HL-60 (cell line): ENCODE measurements at regions not wholly inside any gene's neighbourhood (a gene's known extent, or its start where the extent isn't known, plus 50 kb on each side); places are given as distances from the start of the nearest gene placed in this dataset.
"Not testable (repeated sequence)": the region's sequence is repeated elsewhere in the genome, so short reads cannot be mapped to it uniquely, and the experiment has no call there.

Experiments used
- DNase-seq, 2 experiments: peaks; one replicate each; pipeline ENCODE4 v3.0.0-alpha.2; 2010 to 2020; ENCODE audit warnings: low read depth in 1 of 2, low spot score in 1 of 2
- H3K27ac ChIP-seq: fragments of 250-450 bp; sonication (Bioruptor Pico); replicated peaks from 2 replicates; pipeline ENCODE4 v1.5.1; 2020; ENCODE audit warnings: mild to moderate bottlenecking, moderate library complexity
- H3K27me3 ChIP-seq: fragments of 250-450 bp; sonication (Bioruptor Pico); 2 replicates; pipeline ENCODE4 v1.5.1; 2021; ENCODE audit warnings: mild to moderate bottlenecking, moderate library complexity; ENCODE audit not compliant: insufficient read depth, poor library complexity, severe bottlenecking
- H3K4me3 ChIP-seq: replicated peaks from 2 replicates; pipeline ENCODE4 v1.5.1; 2011; ENCODE audit warnings: mild to moderate bottlenecking, control low read depth, low read length; ENCODE audit not compliant: insufficient read depth

GRCh38 chr4:4004702-4005101, 222.0 kb downstream of the OTOP1 start:
- not testable (repeated sequence) for H3K4me3 ChIP-seq, DNase-seq, H3K27me3 ChIP-seq, H3K27ac ChIP-seq

- not testable (repeated sequence) for H3K27ac ChIP-seq, H3K27me3 ChIP-seq, DNase-seq, H3K4me3 ChIP-seq
Measured at GRCh38 chr4:4006356-4006755, 220.4 kb downstream of the OTOP1 start.

- not testable (repeated sequence) for DNase-seq
Measured at GRCh38 chr4:4019071-4019470, 207.7 kb downstream of the OTOP1 start.

GRCh38 chr4:4021161-4021560, 205.6 kb downstream of the OTOP1 start:
- H3K4me3 ChIP-seq, H3K27ac ChIP-seq, H3K27me3 ChIP-seq, DNase-seq: not testable (repeated sequence)

More at GRCh38 chr4:4019071-4019470, 207.7 kb downstream of the OTOP1 start:
- not testable (repeated sequence) for H3K27me3 ChIP-seq, H3K4me3 ChIP-seq, H3K27ac ChIP-seq

GRCh38 chr4:4026708-4027107, 200.0 kb downstream of the OTOP1 start:
- not testable (repeated sequence) for H3K27me3 ChIP-seq, H3K4me3 ChIP-seq, H3K27ac ChIP-seq, DNase-seq

- DNase-seq, H3K27ac ChIP-seq, H3K4me3 ChIP-seq, H3K27me3 ChIP-seq: not testable (repeated sequence)
Measured at GRCh38 chr4:4028752-4029151, 198.0 kb downstream of the OTOP1 start.

- H3K27ac ChIP-seq, DNase-seq, H3K27me3 ChIP-seq, H3K4me3 ChIP-seq: not testable (repeated sequence)
Measured at GRCh38 chr4:4030509-4030908, 196.2 kb downstream of the OTOP1 start.

GRCh38 chr4:4031446-4032135, 195.1 kb downstream of the OTOP1 start:
- H3K27ac ChIP-seq, H3K4me3 ChIP-seq, H3K27me3 ChIP-seq, DNase-seq: not testable (repeated sequence)

GRCh38 chr4:4032364-4032763, 194.4 kb downstream of the OTOP1 start:
- H3K27ac ChIP-seq, DNase-seq, H3K4me3 ChIP-seq, H3K27me3 ChIP-seq: not testable (repeated sequence)

GRCh38 chr4:4032801-4033605, 193.7 kb downstream of the OTOP1 start:
- not testable (repeated sequence) for H3K27me3 ChIP-seq, H3K4me3 ChIP-seq, H3K27ac ChIP-seq
- DNase-seq = peak in 1 of 2 experiments; percentile 5

GRCh38 chr4:4037399-4038138, 189.2 kb downstream of the OTOP1 start:
- not testable (repeated sequence) for H3K27me3 ChIP-seq, H3K27ac ChIP-seq, DNase-seq, H3K4me3 ChIP-seq

GRCh38 chr4:4045823-4046222, 180.9 kb downstream of the OTOP1 start:
- H3K27ac ChIP-seq, H3K27me3 ChIP-seq, H3K4me3 ChIP-seq, DNase-seq: not testable (repeated sequence)

- not testable (repeated sequence) for H3K27me3 ChIP-seq, H3K27ac ChIP-seq, H3K4me3 ChIP-seq, DNase-seq
Measured at GRCh38 chr4:4046686-4047085, 180.0 kb downstream of the OTOP1 start.

GRCh38 chr4:4047202-4047601, 179.5 kb downstream of the OTOP1 start:
- DNase-seq, H3K27me3 ChIP-seq, H3K27ac ChIP-seq, H3K4me3 ChIP-seq: not testable (repeated sequence)

- H3K27me3 ChIP-seq, DNase-seq, H3K4me3 ChIP-seq, H3K27ac ChIP-seq: not testable (repeated sequence)
Measured at GRCh38 chr4:4048227-4048626, 178.5 kb downstream of the OTOP1 start.
